AG04449 (cell line): ENCODE measurements at regions not wholly inside any gene's neighbourhood (a gene's known extent, or its start where the extent isn't known, plus 50 kb on each side); places are given as distances from the start of the nearest gene placed in this dataset.

Experiments used
- CTCF ChIA-PET: fragments of 350-600 bp; formaldehyde crosslinking; extraction: SDS; loops from one replicate; lab custom pipeline; 2021; ENCODE audit warnings: antibody characterized with exemption; lab: Yijun Ruan, JAX
- POLR2A ChIA-PET: fragments of 400-600, 350-600 bp; formaldehyde crosslinking; extraction: SDS; loops from one replicate; lab custom pipeline; 2020; ENCODE audit warnings: antibody characterized with exemption, inconsistent platforms; lab: Yijun Ruan, JAX
- DNase-seq: peaks from one replicate; pipeline ENCODE4 v3.0.0-alpha.2; 2010; ENCODE audit warnings: low read depth, low spot score
- H3K4me3 ChIP-seq: 2 replicates; pipeline ENCODE4 v1.5.1; 2011; ENCODE audit warnings: low read depth, mild to moderate bottlenecking, control low read depth, low read length
- TF ChIP-seq, protein P1 (sequence below): IDR thresholded peaks from one replicate; pipeline ENCODE4 v1.5.1; 2011; ENCODE audit warnings: mild to moderate bottlenecking, moderate library complexity, low read length, control low read depth, inconsistent platforms; ENCODE audit not compliant: insufficient read depth; ENCODE audit errors: missing control alignments

- no peak for DNase-seq
- POLR2A ChIA-PET, result no interaction called here
- CTCF ChIA-PET, result no interaction called here
- H3K4me3 ChIP-seq, result no peak overlapping the region
- TF ChIP-seq, protein P1, sequence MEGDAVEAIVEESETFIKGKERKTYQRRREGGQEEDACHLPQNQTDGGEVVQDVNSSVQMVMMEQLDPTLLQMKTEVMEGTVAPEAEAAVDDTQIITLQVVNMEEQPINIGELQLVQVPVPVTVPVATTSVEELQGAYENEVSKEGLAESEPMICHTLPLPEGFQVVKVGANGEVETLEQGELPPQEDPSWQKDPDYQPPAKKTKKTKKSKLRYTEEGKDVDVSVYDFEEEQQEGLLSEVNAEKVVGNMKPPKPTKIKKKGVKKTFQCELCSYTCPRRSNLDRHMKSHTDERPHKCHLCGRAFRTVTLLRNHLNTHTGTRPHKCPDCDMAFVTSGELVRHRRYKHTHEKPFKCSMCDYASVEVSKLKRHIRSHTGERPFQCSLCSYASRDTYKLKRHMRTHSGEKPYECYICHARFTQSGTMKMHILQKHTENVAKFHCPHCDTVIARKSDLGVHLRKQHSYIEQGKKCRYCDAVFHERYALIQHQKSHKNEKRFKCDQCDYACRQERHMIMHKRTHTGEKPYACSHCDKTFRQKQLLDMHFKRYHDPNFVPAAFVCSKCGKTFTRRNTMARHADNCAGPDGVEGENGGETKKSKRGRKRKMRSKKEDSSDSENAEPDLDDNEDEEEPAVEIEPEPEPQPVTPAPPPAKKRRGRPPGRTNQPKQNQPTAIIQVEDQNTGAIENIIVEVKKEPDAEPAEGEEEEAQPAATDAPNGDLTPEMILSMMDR, result no peak
Measured at GRCh38 chr3:62939707-62940106, 64.5 kb upstream of the CADPS start.

DNA sequence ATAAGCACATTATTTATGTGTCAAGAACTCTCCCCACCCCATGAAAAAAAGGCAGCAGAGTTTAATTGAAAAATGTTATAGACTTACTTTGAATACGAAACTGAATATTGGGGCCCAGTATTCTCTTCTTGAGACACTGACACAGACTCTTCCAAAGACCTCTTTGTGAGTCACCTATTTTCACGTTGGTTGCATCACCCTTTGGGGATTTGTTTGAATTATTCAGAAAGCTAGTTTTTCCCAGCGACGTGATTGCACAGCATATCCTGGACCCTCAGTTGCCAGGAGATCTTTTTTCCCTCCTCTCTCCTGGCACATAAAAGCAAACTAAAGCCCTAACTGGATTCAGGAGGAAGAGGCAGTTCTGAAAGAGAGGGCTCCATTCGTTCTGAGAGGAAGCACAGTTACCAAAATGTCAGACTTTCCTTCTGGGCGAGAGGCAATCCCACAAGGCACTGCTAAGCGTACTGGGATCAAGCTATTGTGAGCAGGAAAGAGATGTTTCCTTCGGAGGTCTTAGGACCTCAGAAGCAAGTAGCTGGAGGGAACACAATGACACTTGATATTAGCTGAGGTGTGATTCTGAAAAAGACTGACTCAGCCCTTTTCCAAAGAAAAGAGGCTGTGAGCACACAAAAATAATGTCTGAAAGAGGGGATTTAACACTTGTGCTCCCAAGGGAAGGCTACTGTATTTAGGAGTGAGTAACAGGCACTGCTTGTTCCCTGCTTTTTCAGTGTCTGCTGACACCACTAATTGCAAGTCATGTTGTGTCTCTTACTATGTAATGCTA, 65.8 kb upstream of the CADPS start:
- POLR2A ChIA-PET, result no interaction called here
- TF ChIP-seq, protein P1, result no peak
- DNase-seq, result no peak
- CTCF ChIA-PET, result no interaction called here
- H3K4me3 ChIP-seq, result no peak overlapping the region

GRCh38 chr3:62942227-62942626, 67.0 kb upstream of the CADPS start:
- TF ChIP-seq, protein P1, result no peak
- ChIA-PET POLR2A (no interaction called here), CTCF (no interaction called here)
- DNase-seq, result no peak
- H3K4me3 ChIP-seq, result no peak overlapping the region

DNA sequence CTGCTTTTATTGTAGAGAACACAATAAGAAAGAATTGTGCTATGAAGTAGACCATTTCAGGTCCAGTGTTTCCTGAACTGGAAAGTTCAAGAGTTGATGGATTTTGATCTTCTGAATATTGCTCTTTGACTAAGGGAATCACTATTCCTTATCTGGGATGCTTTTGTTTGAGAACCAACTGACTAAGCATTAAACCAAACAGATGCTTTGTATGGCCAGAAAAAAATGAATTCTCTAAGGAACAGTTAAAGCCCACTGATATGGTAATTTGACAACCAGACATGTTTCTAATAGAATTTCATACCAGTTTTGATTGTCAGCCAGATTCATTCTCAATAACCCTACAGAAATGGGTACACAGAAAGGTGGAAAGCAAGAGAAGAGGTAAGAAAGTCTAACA, 67.5 kb upstream of the CADPS start:
- H3K4me3 ChIP-seq, result no peak overlapping the region
- DNase-seq, result no peak
- CTCF ChIA-PET, result no interaction called here
- POLR2A ChIA-PET, result no interaction called here
- TF ChIP-seq, protein P1, result no peak

- H3K4me3 ChIP-seq, result no peak overlapping the region
- TF ChIP-seq, protein P1, result no peak
- no peak for DNase-seq
- ChIA-PET POLR2A (no interaction called here), CTCF (no interaction called here)
Measured at GRCh38 chr3:62948921-62949320, 73.7 kb upstream of the CADPS start.

- no peak overlapping the region for H3K4me3 ChIP-seq
- CTCF ChIA-PET, result no interaction called here
- POLR2A ChIA-PET, result no interaction called here
- TF ChIP-seq, protein P1, result no peak
- DNase-seq, result no peak
Measured at GRCh38 chr3:62950210-62950609, 75.0 kb upstream of the CADPS start.
